Choroid plexus epithelial cell (primary cell): ENCODE measurements at regions not wholly inside any gene's neighbourhood (a gene's known extent, or its start where the extent isn't known, plus 50 kb on each side); places are given as distances from the start of the nearest gene placed in this dataset.
A peak's percentile ranks its signal among the peaks of the same experiment; 100 is the strongest.

Source experiments
- DNase-seq: peaks from one replicate; pipeline ENCODE4 v3.0.0-alpha.2; 2010; ENCODE audit warnings: low read depth
- H3K4me3 ChIP-seq: 2 replicates; pipeline ENCODE4 v1.5.1; 2011; ENCODE audit warnings: low read depth, mild to moderate bottlenecking, control low read depth, low read length, moderate library complexity
- CTCF ChIP-seq: conservative IDR thresholded peaks from 2 replicates; pipeline ENCODE4 v1.5.1; 2011; ENCODE audit warnings: low read depth, mild to moderate bottlenecking, control low read depth, inconsistent platforms, low read length, moderate library complexity

DNA sequence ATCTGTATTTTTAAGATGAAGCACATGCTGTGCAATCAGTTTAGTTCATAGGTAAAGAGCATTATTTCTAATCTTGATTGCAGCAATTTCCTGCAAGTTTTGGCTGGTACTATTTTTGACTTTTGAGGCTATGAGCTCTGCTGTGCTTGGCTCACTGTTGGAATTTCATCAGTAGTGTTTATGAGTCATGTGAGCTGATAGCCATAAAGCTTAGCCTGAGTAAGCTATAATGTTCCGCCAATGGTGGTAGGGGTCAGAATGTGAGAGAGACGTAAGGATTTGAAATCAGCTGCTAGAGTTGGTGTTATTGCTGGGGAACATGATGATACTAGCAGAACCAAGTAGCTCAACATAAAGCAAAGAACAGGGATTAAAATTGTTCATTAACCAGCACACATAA is 590.9 kb upstream of the GNPDA2 start:
- peak; percentile 73 for DNase-seq
- H3K4me3 ChIP-seq = no peak overlapping the region
- no peak for TF ChIP-seq CTCF

DNA sequence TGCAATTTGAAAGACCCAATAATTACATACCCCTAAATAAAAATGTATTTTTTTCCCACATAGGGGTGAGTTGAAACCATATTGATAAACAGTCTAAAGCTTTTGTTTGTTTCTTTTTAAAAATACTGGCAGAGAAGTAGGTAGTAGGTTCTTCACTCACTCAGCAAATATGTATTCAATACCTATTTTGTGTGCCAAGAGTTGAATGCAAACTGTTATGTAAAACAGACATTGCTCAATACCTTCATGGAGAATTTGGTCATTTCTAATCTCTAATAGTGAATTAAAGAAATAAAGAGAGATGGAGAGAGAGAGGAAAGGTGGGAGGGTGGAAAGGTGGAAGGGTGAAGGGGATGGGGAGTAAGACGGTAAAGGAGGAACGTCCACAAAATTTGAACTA is 589.9 kb upstream of the GNPDA2 start:
- TF ChIP-seq CTCF = no peak
- peak; percentile 22 for DNase-seq

GRCh38 chr4:45302828-45303227 is 576.5 kb upstream of the GNPDA2 start:
- DNase-seq = no peak
- H3K4me3 ChIP-seq = no peak overlapping the region
- no peak for TF ChIP-seq CTCF

More for the DNA sequence above, 589.9 kb upstream of the GNPDA2 start:
- H3K4me3 ChIP-seq = no peak overlapping the region

DNA sequence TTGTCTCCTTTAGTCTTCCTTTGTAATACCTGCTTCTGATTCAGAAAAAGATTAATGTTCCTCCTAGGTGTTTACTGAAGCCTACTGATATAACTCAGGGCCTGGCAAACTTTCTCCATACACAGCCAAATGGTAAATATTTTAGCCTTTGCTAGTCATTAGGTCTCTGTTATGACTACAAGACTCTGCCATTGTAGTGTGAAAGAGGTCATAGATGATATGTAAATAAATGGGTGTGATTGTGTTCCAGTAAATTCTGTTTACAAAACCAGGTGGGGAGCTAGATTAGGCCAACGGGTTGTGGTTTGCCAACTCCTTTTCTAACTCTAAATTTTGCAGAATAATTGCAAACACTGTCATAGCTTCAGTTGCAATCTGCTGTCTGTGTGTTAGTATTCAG is 568.1 kb upstream of the GNPDA2 start:
- H3K4me3 ChIP-seq = no peak overlapping the region
- no peak for TF ChIP-seq CTCF
- no peak for DNase-seq

- no peak for TF ChIP-seq CTCF
- no peak overlapping the region for H3K4me3 ChIP-seq
- no peak for DNase-seq
Measured at GRCh38 chr4:45293335-45293734, 567.0 kb upstream of the GNPDA2 start.

DNA sequence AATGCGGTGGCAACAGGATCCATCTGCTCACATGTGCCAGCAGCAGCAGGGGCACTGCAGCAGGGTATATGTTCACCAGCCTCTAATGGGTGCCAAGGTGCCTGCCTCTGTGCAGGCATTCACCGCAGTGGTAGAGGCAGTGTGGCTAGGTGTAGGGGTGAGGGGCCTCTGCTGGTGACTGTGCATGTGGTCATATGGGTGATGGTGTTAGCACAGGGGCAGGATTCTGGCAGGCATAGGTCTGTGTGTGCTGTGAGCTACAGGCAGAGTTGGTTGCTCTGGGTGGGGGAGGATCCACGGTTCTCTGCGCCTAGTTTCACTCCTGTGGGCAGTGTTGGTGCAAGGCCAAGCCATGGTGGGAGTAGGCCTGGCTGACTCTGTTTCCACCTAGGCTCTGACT is 566.5 kb upstream of the GNPDA2 start:
- no peak for TF ChIP-seq CTCF
- DNase-seq = no peak
- H3K4me3 ChIP-seq = no peak overlapping the region

DNA sequence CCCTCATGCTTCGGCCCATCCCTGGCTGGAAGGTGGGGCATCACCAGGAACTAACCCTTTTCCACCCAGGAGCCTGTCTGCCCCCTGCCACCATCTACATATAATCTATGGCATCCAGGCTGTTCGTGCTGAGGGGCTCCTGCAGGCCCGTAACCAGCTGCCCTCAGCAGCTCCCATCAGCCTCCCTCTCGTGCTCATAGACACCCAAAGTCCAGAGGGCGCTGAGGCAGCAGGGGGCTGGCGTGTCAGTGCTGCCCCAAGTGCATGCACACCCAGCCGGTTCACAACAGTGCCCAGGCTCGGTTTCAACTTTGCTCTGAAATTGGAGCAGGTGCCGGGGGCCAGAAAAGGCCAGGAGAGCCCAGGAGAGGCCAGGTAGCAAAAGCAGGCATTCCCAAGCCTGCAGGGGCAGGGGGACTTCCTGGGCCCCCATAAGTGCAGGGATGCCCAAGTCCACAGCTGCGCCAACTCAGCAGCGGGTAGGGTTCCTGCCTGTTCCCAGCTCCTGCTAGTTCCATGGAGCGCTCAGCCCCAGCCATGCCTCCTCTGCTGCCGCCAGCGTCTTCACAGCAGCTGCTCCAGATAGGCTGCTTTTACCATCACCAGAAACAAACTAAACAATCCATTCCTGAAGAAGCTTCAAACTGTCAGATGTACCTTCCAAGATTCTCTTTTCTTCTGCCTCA is 558.2 kb upstream of the GNPDA2 start:
- no peak for TF ChIP-seq CTCF
- no peak for DNase-seq
- no peak overlapping the region for H3K4me3 ChIP-seq
